HuH-7.5 (cell line): ENCODE measurements at regions not wholly inside any gene's neighbourhood (a gene's known extent, or its start where the extent isn't known, plus 50 kb on each side); places are given as distances from the start of the nearest gene placed in this dataset.
"Not testable (repeated sequence)": the region's sequence is repeated elsewhere in the genome, so short reads cannot be mapped to it uniquely, and the experiment has no call there.

Experiments
- DNase-seq: peaks from one replicate; pipeline ENCODE4 v3.0.0; 2011; ENCODE audit warnings: low spot score

- no peak for DNase-seq
These were observed 232.2 kb downstream of the TUBA3C start for GRCh38 chr13:18949489-18949761.

- DNase-seq = no peak
These were observed 232.7 kb downstream of the TUBA3C start for GRCh38 chr13:18948664-18949488.

GRCh38 chr13:18948012-18948663 lies 233.5 kb downstream of the TUBA3C start:
- DNase-seq = no peak

DNA sequence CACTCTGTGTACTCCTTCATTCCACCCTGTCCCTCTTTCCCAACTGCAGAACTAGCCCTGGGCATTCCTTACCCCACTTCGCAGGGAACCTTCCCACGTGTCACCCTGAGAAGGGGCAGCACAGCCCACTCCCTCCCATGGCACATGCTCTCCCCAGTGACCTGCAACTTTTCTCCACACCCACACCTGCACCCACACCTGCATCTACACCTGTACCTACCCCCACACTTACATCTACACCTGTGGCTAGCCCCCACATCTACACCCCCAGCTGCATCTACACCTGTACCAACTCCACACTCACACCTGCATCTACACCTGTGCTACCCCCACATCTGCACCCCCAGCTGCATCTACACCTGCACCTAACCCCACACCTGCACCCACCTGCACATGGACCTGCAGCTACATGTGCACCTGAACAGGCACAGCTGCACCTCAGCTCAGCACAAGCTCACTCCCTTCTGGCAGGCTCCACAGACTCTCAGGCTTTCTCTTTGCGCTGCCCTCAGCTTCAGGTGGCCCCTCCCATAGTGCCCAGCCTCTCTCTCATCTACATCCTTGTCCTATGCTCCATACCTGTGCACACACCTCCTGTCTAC lies 234.1 kb downstream of the TUBA3C start:
- DNase-seq = no peak

GRCh38 chr13:18946738-18947137 lies 234.9 kb downstream of the TUBA3C start:
- DNase-seq = no peak

DNA sequence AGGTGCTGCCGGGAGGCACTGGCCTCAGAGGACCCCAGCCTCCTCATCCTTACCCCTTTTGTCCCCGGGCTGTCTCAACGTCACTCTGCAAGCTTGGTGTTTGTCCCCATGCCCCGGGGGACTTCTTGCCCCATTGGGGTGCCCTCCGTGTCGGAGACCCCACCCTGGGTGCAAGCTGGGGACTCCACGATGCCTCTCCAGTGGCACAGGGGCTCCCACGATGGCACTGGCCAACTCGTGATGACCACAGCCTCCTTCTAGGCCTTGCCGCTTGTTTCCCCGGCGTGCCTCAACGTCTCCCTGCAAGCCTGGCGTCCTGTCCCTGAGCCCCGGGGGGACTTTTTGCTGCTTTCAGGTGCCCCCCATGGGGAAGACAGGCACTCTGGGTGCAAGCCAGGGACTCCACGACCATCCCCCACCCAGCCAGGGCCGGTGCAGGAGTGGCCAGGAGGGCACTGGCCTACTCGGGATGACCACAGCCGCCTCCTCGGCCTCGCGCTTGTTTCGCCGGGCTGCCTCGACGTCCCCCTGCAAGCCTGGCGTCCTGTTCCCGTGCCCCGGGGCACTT lies 237.0 kb downstream of the TUBA3C start:
- no peak for DNase-seq

DNA sequence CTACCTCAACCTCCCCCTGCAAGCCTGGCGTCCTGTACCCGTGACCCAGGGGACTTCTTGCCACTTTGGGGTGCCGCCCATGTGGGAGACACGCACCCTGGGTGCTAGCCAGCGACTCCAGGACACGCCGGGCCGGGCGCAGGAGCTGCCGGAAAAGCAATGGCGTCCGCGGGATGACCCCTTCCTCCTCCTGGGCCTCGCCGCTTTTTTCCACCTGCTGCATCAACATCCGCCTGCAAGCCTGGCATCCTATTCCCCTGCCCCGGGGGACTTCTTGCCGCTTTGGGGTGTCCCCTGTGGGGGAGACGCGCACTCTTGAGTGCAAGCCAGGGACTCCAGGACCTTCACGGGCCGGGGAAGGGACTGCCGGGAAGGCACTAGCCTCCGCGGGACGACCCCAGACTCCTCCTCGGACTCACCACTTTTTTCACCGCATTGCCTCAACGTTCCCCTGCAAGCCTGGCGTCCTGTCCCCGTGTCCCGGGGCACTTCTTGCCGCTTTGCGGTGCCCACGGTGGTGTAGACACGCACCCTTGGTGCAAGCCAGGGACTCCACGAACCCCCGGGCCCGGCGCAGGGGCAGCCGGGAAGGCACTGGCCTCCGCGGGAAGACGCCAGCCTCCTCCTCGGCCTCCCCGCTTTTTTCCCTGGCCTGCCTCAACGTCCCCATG lies 237.8 kb downstream of the TUBA3C start:
- DNase-seq = no peak

DNA sequence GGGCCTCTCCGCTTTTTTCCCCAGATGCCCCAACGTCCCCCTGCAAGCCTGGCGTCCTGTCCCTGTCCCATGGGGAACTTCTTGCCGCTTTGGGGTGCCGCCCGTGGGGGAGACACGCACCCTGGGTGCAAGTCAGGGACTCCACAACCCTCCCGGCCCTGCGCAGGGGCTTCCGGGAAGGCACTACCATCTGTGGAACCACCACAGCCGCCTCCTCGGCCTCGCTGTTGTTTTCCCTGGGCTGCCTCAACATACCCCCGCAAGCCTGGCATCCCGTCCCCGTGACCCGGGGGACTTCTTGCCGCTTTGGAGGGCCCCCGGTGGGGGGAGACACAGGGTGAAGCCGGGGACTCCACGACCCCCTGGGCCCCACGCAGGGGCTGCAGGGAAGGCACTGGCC lies 238.4 kb downstream of the TUBA3C start:
- no peak for DNase-seq

DNA sequence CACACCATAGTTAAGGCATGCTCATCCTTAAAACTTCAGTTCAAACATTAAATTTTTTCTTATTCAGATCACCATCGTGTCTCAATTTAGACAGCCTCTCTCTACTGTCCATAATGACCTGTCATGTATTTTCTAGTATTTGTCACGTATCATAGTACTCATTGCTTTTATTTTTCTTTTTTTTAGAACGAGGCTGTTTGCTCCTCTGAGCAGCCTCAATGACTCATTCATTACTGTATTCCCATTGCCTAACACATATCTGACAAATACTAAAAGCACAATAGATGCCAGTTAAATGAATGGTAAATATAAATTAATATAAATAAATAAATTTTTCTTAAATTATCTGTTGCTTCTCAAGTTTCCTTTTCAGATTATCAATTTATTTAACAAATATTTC lies 245.5 kb downstream of the TUBA3C start:
- no peak for DNase-seq

GRCh38 chr13:18921063-18921462 lies 260.6 kb downstream of the TUBA3C start:
- no peak for DNase-seq

DNA sequence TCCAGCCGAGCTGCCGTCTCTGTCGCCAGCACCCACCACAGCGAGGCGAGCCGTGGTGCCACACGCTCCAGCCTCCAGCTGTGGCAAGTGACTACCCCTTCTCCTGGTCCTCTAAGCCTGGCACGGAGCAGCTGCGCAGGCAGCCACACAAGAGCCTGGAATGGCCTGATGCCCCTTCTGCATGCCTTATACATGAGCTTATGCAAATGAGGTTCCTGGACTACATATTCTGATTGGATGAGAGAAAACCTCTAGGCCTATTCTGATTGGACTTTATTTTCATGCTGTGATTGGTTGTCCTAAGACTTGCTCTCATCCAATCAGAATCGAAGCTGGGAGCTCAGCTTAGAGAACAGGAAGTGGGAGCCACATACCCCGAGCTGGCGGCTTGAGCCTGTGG lies 276.5 kb downstream of the TUBA3C start:
- DNase-seq = not testable (repeated sequence)

DNA sequence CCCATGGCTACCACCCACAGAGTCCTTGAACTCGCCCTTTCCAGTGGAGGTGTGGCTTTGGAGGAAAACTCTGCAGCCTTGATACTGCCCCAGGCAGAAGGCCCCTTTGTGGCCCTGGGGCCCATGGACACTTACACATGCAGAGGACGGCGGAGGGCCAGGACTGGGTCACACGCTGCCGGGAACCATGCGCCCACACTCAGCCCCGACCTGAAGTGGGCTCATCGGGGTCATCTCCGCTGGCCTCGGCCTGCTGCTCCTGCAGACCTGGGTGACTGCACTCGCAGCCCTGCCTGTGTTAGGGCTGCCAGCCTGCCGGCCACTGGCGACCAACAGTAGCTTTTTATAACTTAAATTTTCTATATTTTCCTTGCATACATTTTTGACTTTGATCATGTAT lies 286.2 kb downstream of the TUBA3C start:
- not testable (repeated sequence) for DNase-seq

DNA sequence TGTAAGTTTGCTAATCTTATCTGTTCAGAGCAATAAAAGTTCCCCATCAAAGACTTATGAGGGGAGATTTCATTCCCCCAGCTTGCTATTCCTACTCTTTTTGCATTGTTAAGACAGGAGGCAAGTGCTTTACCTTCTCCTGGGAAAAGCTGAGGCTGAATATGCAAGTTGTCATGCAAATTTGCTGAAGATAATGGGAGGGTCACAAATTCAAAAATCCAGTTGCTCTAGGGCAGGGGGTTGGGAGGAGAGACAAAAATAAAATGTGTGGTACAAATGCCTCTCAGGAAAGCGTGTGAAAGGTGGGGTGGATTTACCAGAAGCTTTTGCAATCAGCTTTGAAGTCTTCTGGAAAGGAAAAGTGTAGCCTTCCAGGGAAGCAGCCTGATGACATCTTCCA lies 290.4 kb downstream of the TUBA3C start:
- DNase-seq = not testable (repeated sequence)

DNA sequence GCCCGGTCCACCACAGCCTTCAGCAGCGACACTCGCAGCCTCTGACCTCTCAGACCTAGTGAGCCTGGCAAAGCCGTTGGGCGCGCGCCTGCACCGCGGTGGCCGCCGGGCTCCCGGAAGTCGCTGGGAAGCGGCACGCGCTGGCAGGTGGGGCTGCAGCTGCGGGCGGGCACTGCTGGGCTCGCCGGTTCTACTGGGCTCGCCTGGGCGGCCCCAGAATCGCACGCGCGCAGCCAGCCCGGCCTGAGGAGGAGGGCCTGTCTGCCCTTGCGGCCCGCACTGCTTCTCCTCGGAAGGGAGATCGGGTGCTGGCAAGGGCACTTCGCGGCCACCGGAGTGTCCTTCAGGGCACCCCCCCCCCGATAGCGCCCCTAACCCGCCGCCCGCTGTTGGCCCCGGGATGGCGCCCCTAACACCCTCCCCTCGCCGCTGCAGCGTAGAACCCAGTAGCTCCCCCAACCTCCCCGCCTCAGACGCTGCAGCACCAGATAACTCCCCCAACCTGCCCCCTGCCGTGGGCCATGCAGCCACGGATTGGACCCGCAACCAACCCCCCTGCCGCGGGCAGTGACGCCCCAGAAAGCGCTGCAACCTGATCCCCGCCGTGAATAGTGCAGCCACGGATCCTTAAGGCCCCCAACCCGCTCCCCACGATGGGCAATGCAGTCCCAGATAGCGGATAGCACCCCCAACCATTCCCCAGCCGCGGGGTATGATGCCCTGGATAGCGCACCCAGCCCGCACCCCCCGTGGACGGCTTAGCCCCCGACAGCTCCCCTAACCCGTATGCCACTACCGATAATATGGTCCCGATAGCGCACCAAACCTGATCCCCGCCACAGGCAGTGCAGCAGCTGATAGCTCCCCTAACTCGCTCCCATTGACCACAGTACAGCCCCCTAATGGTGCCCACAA lies 306.5 kb downstream of the TUBA3C start:
- peak; percentile 0 for DNase-seq

- not testable (repeated sequence) for DNase-seq
These were observed 311.1 kb downstream of the TUBA3C start for GRCh38 chr13:18870557-18870956.

GRCh38 chr13:18869365-18869764 lies 312.3 kb downstream of the TUBA3C start:
- not testable (repeated sequence) for DNase-seq

GRCh38 chr13:18837986-18838629 lies 343.5 kb downstream of the TUBA3C start:
- not testable (repeated sequence) for DNase-seq

DNA sequence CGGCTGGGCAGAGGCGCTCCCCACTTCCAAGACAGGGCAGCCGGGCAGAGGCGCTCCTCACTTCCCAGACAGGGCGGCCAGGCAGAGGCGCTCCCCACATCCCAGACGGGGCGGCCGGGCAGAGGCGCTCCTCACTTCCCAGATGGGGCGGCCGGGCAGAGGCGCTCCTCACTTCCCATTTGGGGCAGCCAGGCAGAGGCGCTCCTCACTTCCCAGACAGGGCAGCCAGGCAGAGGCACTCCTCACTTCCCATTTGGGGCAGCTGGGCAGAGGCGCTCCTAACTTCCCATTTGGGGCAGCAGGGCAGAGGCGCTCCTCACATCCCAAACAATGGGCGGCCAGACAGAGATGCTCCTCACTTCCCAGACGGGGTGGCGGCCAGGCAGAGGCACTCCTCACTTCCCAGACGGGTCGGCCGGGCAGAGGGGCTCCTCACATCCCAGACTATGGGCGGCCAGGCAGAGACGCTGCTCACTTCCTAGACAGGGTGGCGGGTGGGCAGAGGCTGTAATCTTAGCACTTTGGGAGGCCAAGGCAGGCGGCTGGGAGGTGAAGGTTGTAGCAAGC lies 344.4 kb downstream of the TUBA3C start:
- DNase-seq = not testable (repeated sequence)

DNA sequence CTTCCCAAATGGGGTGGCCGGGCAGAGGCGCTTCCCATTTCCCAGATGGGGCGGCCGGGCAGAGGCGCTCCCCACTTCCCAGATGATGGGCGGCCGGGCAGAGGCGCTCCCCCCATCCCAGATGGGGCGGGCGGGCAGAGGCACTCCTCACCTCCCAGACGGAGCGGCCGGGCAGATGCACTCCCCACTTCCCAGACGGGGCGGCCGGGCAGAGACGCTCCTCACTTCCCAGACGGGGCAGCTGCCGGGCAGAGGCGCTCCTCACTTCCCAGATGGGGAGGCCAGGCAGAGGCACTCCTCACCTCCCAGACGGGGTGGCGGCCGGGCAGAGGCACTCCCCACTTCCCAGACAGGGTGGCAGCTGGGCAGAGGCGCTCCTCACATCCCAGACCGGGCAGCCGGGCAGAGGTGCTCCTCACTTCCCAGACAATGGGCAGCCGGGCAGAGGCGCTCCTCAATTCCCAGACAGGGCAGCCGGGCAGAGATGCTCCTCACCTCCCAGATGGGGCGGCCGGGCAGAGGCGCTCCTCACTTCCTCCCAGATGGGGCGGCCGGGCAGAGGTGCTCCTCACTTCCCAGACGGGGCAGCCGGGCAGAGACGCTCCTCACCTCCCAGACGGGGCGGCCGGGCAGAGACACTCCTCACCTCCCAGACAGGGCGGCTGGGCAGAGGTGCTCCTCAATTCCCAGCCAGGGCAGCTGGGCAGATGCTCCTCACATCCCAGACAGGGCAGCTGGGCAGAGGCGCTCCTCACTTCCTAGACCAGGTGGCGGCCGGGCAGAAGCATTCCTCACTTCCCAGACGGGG lies 345.0 kb downstream of the TUBA3C start:
- DNase-seq = not testable (repeated sequence)

DNA sequence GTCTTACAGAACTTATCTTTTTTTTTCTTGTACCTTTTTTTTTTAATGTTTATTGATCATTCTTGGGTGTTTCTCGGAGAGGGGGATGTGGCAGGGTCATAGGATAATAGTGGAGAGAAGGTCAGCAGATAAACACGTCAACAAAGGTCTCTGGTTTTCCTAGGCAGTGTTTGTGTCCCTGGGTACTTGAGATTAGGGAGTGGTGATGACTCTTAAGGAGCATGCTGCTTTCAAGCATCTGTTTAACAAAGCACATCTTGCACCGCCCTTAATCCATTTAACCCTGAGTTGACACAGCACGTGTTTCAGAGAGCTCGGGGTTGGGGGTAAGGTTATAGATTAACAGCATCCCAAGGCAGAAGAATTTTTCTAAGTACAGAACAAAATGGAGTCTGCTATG lies 345.9 kb downstream of the TUBA3C start:
- not testable (repeated sequence) for DNase-seq
